ENCODE measurements at regions not wholly inside any gene's neighbourhood (a gene's known extent, or its start where the extent isn't known, plus 50 kb on each side); places are given as distances from the start of the nearest gene placed in this dataset.
A peak's percentile ranks its signal among the peaks of the same experiment; 100 is the strongest.

DNA sequence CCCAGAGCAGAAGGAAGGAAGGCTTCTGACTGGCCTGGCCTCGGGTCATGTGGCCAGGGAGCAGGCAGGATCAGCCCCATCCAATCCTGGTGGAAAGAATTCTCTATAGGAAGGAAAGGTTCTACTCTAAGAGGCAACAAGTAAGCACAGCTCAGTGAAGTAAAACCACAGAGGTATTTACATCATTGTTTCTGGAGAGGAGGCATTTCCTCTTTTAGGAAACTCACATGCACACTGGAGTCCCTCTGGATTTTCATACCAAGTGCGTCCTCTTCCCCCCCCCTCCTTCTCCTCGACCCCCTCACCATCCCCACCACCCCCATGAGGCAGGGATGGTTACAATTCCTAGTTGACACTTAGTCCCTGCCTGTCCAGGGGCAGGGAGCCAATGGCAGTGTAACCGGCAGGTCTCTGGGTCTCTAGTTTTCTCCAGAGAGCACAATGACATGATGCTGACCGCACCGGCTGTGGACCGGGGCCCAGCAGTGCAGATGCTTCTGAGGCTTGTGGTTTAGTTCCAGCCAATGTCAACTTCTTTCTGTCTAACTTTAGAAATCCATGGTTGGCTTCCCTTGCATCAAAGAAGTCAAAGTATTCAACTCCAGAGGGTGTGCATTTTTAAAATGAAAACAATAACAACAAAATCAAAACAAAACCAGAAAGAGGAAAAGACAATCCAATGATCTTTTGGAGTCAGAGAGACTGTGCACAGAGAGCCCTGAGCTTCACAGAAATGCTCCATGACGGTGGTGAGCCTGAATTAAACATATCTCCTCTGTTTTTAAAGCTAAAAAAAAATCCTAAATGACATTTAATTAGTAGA is 230.3 kb upstream of the TLE3 start:
- DNase-seq (ENCODE audit: low read depth): peak; percentile 88
- Histone ChIP-seq H3K36me3 (ENCODE audit: control insufficient read depth, insufficient read depth, low read length, severe bottlenecking) (no peaks in the 10 kb centered on the region), H3K27me3 (replicated peaks; ENCODE audit: control insufficient read depth, insufficient read depth, low read length) (no peaks in the 10 kb centered on the region), H3K4me3 (ENCODE audit: low read length) (peak overlapping the region; percentile 49), H3K9me3 (ENCODE audit: control insufficient read depth, low read length) (no peaks in the 10 kb centered on the region), H3K4me1 (ENCODE audit: control insufficient read depth, insufficient read depth, low read length) (peaks cover 29% of the 10 kb centered on the region), H3K9ac (ENCODE audit: low read length) (no peak overlapping the region)

DNA sequence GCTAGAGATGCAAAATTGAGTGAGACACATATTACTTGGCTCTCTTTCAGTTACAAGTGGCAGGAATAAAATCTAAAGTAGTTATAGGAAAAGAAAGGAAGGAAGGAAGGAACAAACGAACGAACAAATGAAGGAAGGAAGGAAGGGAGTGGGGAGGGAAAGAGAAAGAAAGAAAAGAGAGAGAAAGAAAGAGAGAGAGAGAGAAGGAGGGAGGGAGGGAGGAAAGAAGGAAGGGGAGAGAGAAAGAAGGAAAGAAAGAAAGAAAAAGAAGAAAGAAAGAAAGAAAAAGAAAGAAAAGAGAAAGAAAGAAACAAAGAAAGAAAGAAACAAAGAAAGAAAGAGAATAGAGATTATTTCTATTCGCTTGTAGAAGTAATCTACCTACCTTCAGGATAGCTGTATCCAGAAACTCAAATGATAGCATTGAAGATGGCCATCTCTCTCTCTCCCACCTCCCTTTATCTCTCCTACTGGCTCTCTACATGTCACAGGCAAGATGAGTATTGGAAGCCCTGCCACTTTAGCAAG is 229.7 kb upstream of the TLE3 start:
- H3K27me3 ChIP-seq (replicated peaks; ENCODE audit: control insufficient read depth, insufficient read depth, low read length): no peaks in the 10 kb centered on the region
- no peak for DNase-seq (ENCODE audit: low read depth)
- no peak overlapping the region for H3K9ac ChIP-seq (ENCODE audit: low read length)
- H3K4me1 ChIP-seq (ENCODE audit: control insufficient read depth, insufficient read depth, low read length): peaks cover 36% of the 10 kb centered on the region
- no peak overlapping the region for H3K4me3 ChIP-seq (ENCODE audit: low read length)
- no peaks in the 10 kb centered on the region for H3K9me3 ChIP-seq (ENCODE audit: control insufficient read depth, low read length)
- no peaks in the 10 kb centered on the region for H3K36me3 ChIP-seq (ENCODE audit: control insufficient read depth, insufficient read depth, low read length, severe bottlenecking)

DNA sequence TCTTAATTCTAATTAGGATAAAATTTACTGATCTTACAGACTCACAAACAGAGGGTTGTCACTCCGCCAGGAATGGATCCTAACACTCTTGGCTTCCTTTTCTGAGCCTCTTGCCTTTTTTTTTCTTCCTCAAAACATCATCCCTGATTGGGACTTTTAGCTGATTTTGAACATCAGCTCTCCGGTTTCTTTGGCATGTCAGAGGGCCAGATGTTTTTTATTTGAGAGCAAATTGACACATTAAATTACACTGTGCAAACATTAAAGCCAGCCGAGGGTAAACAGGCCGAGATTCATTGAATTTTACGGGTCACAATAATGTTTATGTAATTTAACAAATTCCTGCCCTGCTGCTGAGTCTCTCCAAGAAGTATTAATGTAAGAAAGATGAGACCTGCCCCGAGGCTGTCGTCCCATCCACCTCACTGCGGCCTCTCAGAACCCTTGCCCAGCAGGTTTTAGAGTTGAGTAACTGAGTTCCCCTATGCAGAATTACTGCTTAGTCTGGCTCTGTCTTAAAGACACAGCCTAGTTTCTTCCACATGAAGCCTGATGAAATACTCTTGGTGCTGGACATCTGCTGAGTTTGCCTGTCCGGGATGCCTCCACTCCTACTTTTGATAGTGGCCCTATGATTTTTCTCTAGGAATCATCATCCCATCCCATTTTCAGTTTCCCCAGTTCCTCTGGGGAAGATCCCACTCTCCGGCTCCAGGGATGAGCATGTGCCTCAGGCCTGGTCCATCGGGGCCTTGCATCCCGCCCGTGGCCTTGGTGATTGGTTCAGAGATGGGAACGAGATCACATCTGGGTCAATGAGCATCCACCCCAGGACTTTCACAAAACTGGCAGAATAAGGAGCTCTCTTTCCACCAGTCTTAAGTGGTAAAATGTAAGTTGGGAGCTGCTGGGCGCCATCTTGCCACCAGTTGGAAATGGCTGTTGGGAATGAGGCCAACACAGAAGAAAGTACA is 226.6 kb upstream of the TLE3 start:
- Histone ChIP-seq H3K36me3 (ENCODE audit: control insufficient read depth, insufficient read depth, low read length, severe bottlenecking) (no peaks in the 10 kb centered on the region), H3K4me3 (ENCODE audit: low read length) (peak overlapping the region; percentile 14), H3K9me3 (ENCODE audit: control insufficient read depth, low read length) (no peaks in the 10 kb centered on the region), H3K9ac (ENCODE audit: low read length) (peak overlapping the region; percentile 57), H3K4me1 (ENCODE audit: control insufficient read depth, insufficient read depth, low read length) (peaks cover 65% of the 10 kb centered on the region), H3K27me3 (replicated peaks; ENCODE audit: control insufficient read depth, insufficient read depth, low read length) (no peaks in the 10 kb centered on the region)
- peak; percentile 98 for DNase-seq (ENCODE audit: low read depth)

DNA sequence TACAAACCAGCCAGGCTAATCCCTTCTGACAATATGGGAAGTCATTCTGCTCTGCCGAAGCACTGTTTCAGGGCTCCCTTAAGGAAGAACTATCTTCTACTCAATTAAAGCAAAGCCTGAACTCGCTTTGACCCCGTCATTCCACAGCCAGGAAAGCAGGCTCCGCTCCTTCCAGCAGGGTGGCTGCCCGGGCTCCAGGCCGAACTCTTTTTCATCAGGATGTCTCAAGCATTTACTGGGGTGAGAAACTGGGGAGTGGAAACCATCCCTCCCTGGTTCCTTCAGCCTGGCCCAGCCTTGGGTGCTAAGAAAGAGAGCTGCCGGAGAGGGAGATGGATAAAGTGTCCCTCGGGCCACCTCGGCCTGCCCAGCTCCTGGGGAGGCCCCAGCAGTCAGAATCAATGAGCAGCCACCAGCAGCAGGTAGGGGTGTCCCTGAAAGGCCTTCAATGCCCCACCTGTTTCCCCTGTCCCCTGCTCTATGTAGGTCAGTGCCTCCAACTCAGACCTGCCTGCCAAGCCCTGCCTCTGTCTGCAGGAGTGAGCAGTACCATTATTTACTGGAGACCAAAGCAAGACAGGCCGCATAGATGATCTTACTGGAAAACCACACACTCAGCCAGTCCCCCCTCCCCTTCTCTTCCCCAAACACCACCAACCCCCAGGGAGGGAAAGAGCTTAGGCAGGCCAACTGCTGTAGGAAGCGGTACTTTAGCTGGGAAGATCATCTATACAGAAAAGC is 225.6 kb upstream of the TLE3 start:
- Histone ChIP-seq H3K4me3 (ENCODE audit: low read length) (peak overlapping the region; percentile 44), H3K9ac (ENCODE audit: low read length) (peak overlapping the region; percentile 57), H3K27me3 (replicated peaks; ENCODE audit: control insufficient read depth, insufficient read depth, low read length) (no peaks in the 10 kb centered on the region), H3K9me3 (ENCODE audit: control insufficient read depth, low read length) (no peaks in the 10 kb centered on the region), H3K36me3 (ENCODE audit: control insufficient read depth, insufficient read depth, low read length, severe bottlenecking) (no peaks in the 10 kb centered on the region), H3K4me1 (ENCODE audit: control insufficient read depth, insufficient read depth, low read length) (peaks cover 67% of the 10 kb centered on the region)
- DNase-seq (ENCODE audit: low read depth): no peak

DNA sequence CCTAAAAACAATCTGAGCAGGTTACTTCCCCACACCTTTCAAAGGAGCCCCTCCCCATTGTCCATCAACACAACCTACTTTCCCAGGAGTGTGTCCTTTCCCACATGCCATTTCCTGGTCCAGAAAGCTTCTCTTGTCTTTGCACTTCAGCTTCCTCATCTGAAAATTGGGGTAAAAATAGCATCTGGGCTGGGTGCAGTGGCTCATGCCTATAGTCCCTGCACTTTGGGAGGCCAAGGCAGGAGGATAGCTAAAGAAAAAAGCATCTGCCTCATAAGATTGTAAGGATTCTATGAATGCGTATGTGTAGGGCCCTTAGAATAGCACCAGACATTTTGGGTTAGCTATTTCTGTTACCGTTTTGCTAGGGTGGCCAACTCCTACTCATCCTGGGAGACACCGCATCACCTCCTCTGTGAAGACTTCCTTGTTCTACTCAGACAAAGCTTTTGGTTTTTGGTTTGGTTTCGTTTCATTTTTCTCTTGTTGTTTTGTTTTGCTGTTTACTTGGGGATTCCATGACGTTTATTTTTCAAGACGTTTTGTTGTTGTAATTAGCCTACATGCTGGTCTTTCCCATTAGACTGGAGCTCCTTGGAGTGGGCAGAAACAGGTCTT is 224.4 kb upstream of the TLE3 start:
- H3K27me3 ChIP-seq (replicated peaks; ENCODE audit: control insufficient read depth, insufficient read depth, low read length): no peaks in the 10 kb centered on the region
- H3K9ac ChIP-seq (ENCODE audit: low read length): no peak overlapping the region
- peaks cover 65% of the 10 kb centered on the region for H3K4me1 ChIP-seq (ENCODE audit: control insufficient read depth, insufficient read depth, low read length)
- H3K9me3 ChIP-seq (ENCODE audit: control insufficient read depth, low read length): no peaks in the 10 kb centered on the region
- no peak overlapping the region for H3K4me3 ChIP-seq (ENCODE audit: low read length)
- no peak for DNase-seq (ENCODE audit: low read depth)
- no peaks in the 10 kb centered on the region for H3K36me3 ChIP-seq (ENCODE audit: control insufficient read depth, insufficient read depth, low read length, severe bottlenecking)

DNA sequence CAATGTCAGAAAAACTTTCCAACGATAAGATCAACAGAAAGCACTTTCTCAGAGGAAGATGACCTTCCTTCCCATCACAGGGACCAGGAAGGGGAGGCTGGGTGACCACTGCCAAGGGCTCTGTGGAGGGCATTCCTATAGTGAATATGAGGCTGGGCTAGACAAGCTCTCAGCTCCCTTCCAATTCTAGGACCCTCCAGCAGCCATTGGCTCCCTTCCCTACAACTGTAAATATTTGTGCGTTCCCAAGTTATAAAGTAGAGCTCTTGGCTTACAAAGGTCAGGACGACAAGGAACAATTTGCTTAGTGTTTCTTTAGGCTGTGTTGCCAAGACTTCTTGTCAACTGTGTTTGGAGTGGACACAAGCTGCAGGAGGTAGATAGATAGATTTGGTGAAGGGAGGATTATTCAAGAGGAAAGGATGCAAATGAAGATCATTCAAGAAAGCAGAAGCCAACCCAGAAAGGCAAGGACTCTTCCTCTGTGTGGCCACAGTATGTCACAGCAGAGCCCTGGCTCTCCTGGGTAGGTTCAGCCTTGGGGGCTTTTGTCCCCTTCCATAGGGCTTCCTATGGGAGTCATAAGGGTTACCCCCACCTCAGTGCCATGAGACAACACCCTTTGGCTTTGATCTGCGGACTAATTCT is 223.6 kb upstream of the TLE3 start:
- Histone ChIP-seq H3K4me1 (ENCODE audit: control insufficient read depth, insufficient read depth, low read length) (peaks cover 66% of the 10 kb centered on the region), H3K9me3 (ENCODE audit: control insufficient read depth, low read length) (no peaks in the 10 kb centered on the region), H3K4me3 (ENCODE audit: low read length) (no peak overlapping the region), H3K36me3 (ENCODE audit: control insufficient read depth, insufficient read depth, low read length, severe bottlenecking) (no peaks in the 10 kb centered on the region), H3K9ac (ENCODE audit: low read length) (no peak overlapping the region), H3K27me3 (replicated peaks; ENCODE audit: control insufficient read depth, insufficient read depth, low read length) (no peaks in the 10 kb centered on the region)
- no peak for DNase-seq (ENCODE audit: low read depth)

DNA sequence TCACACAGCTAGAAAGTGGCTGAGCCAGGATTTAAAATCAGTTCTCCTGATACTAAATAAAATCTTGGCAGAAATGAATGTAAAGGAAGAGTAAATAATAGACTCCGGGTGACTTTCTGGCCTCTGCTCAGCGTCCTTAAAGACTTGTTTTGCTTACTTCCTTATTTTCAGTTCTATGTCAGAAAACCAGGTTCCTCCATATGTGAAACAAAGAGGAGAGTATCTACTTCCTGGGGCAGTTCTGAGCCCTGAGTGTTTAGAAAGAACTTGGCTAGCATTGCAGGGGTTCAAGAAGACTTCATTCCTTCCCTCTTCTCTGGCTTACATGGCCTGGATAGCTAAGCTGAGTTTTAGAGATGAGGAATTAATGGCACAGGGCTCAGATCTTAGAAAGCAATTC is 222.8 kb upstream of the TLE3 start:
- Histone ChIP-seq H3K4me1 (ENCODE audit: control insufficient read depth, insufficient read depth, low read length) (peaks cover 67% of the 10 kb centered on the region), H3K9me3 (ENCODE audit: control insufficient read depth, low read length) (no peaks in the 10 kb centered on the region), H3K27me3 (replicated peaks; ENCODE audit: control insufficient read depth, insufficient read depth, low read length) (no peaks in the 10 kb centered on the region), H3K9ac (ENCODE audit: low read length) (no peak overlapping the region), H3K4me3 (ENCODE audit: low read length) (no peak overlapping the region), H3K36me3 (ENCODE audit: control insufficient read depth, insufficient read depth, low read length, severe bottlenecking) (no peaks in the 10 kb centered on the region)
- no peak for DNase-seq (ENCODE audit: low read depth)

DNA sequence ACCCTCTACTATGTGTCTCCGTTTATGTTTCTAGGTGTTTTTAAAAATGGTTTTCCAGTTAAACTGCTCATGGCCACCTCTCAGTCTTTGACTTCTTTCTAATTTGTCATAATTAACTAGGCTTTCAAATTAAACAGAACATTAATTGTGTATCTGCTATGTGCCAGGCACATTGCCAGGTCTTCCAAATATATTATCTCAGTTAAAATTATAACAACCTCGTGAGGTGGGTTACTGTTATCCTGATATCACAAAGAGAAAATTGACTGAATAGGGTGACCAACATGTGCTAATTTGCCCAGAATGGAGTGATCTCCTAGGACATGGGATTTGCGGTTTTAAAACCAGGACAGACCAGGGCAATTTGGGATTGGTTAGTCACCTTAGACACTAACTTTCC is 222.4 kb upstream of the TLE3 start:
- Histone ChIP-seq H3K9me3 (ENCODE audit: control insufficient read depth, low read length) (no peaks in the 10 kb centered on the region), H3K36me3 (ENCODE audit: control insufficient read depth, insufficient read depth, low read length, severe bottlenecking) (no peaks in the 10 kb centered on the region), H3K4me3 (ENCODE audit: low read length) (no peak overlapping the region), H3K4me1 (ENCODE audit: control insufficient read depth, insufficient read depth, low read length) (peaks cover 67% of the 10 kb centered on the region), H3K27me3 (replicated peaks; ENCODE audit: control insufficient read depth, insufficient read depth, low read length) (no peaks in the 10 kb centered on the region), H3K9ac (ENCODE audit: low read length) (no peak overlapping the region)
- no peak for DNase-seq (ENCODE audit: low read depth)

DNA sequence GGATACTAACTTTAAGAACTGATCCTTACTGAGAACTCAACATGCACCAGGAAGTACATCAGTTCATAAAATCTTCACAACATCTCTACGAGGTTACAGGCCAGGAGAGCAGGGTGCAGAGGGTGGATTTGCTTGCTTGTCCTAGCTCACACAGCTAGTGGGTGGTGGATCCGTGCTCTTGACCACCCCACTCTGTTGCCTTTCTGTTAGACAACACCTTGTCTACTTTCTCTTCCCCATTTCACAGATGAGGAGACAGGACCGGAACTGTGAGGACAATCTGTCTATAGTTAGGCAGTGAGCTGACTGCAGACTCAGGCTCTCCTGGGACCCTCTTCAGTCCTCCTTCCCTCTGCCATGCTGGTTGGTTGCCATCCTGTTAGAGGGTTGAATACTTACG is 221.7 kb upstream of the TLE3 start:
- Histone ChIP-seq H3K4me3 (ENCODE audit: low read length) (no peak overlapping the region), H3K9me3 (ENCODE audit: control insufficient read depth, low read length) (no peaks in the 10 kb centered on the region), H3K9ac (ENCODE audit: low read length) (peak overlapping the region; percentile 29), H3K27me3 (replicated peaks; ENCODE audit: control insufficient read depth, insufficient read depth, low read length) (no peaks in the 10 kb centered on the region), H3K36me3 (ENCODE audit: control insufficient read depth, insufficient read depth, low read length, severe bottlenecking) (no peaks in the 10 kb centered on the region), H3K4me1 (ENCODE audit: control insufficient read depth, insufficient read depth, low read length) (peaks cover 62% of the 10 kb centered on the region)
- DNase-seq (ENCODE audit: low read depth): no peak

Measured in adipocyte (in vitro differentiated cells).